ELR (cell line): ENCODE measurements at regions not wholly inside any gene's neighbourhood (a gene's known extent, or its start where the extent isn't known, plus 50 kb on each side); places are given as distances from the start of the nearest gene placed in this dataset.
A peak's percentile ranks its signal among the peaks of the same experiment; 100 is the strongest.

Experiments
- DNase-seq: peaks from one replicate; pipeline ENCODE4 v3.0.0-alpha.2; 2015; ENCODE audit warnings: low read depth

- no peak for DNase-seq
These were observed 134.5 kb downstream of the BAMBI start for GRCh38 chr10:28811639-28812349.

DNA sequence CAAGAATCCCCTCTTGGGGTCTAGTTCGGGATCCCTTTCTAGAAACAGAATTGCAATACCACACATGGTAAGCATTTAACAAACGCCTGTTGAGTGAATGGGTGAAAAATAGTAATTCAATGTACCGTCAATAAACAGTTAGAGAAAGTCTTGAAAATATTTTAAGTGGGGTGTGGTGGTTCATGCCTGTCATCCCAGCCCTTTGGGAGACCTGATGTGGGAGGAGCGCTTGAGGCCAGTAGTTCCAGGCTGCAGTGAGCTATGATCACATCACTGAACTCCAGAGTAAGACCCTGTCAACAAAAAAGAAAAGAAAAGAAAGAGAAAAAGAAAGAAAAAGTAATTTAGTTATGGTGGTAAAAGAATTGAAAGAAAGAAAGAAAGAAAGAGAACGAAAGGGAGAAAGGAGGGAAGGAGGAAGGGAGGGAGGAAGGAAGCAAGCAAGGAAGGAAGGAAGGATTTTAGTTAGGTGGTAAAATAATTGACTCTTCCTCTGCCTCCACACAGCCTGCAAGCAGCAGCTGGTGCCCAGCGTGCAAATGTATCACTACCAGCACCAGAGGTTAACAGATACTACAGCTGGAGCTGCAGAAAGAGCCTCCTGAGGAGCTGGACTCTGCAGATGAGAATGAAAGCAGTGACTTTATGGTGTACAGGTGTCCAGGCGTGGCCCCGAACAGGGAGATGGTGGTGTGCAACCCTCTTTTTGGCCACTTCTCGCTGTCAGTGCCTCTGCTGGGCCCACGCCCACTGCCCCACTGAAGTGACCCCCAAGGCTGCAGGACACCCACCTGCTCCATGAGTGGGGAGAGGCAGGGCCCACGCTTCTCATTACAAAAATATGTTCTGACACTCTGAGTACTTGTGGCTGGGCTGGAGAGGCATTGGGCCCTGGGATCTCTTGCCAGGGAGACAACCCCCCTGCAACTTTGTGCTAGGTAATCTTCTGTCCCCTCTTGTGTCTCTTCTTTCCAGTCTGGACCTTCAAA lies 135.4 kb downstream of the BAMBI start:
- DNase-seq = no peak

DNA sequence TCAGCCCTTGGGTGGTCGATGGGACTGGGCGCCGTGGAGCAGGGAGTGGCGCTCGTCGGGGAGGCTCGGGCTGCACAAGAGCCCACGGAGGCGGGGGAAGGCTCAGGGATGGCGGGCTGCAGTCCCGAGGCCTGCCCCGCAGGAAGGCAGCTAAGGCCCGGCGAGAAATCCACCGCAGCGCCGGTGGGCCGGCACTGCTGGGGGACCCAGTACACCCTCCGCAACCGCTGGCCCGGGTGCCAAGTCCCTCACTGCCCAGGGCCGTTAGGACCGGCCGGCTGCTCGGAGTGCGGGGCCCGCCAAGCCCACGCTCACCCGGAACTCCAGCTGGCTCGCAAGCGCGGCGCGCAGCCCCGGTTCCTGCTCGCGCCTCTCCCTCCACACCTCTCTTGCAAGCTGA lies 138.4 kb downstream of the BAMBI start:
- no peak for DNase-seq

GRCh38 chr10:28822719-28823464 lies 145.6 kb downstream of the BAMBI start:
- DNase-seq = no peak

GRCh38 chr10:28823501-28824075 lies 146.3 kb downstream of the BAMBI start:
- no peak for DNase-seq

- no peak for DNase-seq
These were observed 156.0 kb downstream of the BAMBI start for GRCh38 chr10:28833313-28833712.

DNA sequence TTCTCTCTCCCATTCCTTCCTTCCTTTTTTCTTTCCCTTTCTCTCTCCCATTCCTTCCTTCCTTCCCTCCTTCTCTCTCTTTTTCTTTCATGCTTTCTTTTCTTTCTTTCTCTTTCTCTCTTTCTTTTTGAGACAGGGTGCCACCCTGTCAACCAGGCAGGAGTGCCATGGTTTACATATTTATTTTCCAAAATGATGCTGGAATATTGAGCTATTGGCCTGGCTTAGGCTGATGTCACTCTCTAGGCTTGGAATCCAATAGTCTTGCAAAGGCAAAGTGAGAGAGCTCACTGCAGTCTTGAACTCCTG lies 159.1 kb downstream of the BAMBI start:
- no peak for DNase-seq

GRCh38 chr10:28837613-28838390 lies 160.5 kb downstream of the BAMBI start:
- peak; percentile 10 for DNase-seq

DNA sequence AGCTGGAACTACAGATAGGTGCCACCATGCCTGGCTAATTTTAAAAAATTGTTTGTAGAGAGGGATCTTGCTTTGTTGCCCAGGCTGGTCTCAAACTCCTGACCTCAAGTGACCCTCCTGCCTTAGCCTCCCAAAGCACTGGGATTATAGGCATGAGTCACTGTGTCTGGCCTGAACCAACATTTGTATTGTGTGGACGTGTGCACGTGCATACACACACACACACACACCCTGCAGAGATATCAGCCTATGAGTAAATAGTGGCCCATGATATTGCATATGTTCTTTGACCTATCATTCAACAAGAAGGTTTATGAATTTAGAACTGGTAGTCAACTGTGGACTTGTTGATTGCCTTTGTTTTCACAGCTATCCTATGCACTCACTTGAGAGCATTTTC lies 161.6 kb downstream of the BAMBI start:
- DNase-seq = no peak

- no peak for DNase-seq
These were observed 162.3 kb downstream of the BAMBI start for GRCh38 chr10:28839600-28840007.

DNA sequence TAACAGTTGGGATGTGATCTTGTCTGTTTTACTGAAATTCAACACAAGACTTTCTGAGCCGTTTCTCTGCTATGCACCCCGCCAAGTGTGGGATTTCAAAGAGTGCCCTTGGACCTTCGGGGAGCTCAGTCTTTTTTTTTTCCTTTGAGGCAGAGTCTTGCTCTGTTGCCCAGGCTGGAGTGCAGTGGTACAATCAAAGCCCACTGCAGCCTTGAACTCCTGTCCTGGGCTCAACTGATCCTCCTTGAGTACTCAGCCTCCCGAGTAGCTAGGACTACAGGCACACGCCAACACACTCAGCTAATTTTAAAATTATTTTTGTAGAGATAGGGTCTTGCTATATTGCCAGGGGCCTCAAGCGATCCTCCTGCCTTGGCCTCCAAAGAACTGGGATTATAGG lies 162.9 kb downstream of the BAMBI start:
- DNase-seq = no peak

GRCh38 chr10:28840971-28841370 lies 163.7 kb downstream of the BAMBI start:
- DNase-seq = no peak

GRCh38 chr10:28841625-28842024 lies 164.3 kb downstream of the BAMBI start:
- DNase-seq = peak; percentile 51

DNA sequence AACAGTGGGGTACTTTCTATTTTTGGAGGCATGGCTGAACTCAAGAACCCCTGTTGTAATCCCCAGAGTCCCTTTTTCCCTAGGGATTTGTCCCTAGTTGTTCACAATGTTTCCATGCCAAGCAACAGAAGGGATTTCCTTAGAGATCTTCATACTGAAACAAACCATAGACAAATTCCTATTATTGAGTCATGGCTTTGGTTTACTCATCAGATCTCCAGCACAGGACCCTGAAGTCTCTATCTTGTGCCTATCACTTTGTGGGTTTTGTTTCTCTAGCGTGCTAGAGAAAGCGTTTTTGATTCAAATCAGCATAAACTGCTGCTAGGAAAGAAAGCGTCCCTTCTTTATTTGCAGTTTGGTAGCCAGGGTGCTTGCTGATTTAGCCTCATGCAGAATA lies 165.0 kb downstream of the BAMBI start:
- peak; percentile 71 for DNase-seq

DNA sequence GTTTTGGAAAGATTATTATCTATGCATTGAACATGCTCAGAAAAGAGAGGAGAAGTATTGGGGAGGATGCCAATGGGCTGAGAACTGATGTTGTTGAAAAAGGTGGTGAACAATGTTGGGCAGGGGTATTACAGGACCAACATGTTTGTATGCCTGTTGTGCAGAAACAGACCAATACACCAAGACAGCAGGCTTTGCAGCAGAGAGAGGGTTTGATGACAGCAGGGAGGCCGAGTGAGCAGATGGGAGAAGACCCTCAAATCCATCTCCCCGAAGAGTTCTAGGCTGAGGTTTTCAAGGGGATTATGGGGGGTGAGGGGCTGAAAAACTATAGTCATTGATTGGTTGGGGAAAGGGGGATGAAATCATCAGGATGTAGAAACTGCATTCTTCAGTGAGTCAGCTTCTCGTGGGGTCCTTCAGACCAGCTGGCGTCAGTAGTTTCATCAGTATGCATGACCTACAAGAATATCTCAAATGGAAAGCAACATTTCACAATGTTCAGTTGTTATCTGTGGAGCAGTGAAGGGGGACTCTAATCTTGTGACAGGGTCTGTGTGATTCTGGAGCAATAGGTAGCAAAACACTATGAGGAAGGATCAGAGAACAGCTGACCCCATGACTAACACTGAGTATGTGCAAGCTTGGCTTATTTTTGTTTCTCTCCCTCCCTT lies 167.8 kb downstream of the BAMBI start:
- peak; percentile 50 for DNase-seq

DNA sequence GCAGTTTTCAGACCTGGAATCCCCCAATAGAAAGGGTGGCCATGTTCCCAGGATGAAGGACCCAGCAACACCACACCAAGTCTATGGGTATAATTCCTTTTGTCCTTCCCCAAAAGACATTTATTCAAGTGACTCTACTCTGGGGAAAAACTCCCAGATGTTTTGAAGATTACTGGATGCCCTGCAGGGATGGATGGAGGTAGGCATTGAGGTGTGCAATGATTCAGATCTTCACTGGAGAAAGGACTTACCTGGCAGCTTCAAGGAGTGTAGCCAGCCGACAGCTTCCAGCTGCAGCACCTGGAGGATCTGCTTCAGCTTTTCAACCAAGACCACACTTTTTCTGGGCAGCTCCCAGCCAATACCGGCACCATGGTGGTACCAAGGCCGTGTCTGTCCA lies 172.0 kb downstream of the BAMBI start:
- no peak for DNase-seq

DNA sequence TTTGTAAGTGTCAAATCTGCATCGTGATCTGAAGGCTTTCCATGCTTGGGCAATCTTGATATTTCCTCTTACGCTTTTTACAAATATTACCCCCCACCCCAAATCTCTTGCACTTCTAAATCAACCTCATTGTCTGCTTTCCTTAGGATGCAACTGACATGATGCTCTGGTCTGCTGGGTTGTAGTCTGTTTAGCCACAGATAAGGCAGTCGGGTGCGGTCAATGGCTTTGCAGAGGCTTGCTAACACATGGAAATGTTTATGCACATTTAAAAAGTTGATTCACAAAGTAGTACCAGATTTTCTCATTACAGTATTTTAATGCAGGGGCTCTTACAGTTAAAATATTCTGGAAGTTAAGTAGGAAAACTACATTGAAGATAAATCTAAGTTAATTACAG lies 172.5 kb downstream of the BAMBI start:
- no peak for DNase-seq

DNA sequence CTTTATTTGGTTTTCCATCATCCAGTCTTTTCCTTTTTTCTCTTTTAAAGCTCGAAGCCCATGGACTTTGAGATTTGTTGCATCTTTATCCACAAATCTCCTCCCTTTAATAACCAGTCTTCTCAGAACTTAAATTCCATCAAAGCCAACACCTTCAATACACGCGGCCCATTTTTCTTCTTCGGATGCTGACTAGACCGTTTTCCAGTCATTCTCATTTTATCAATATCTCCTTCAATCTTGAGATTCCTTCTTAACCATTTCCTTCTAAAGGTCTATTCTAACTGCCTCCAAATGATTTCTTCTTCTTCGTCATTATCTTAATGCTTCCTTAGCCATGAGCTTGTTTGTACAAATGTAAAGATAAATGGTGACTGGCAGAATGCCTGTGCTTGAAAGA lies 173.5 kb downstream of the BAMBI start:
- no peak for DNase-seq

DNA sequence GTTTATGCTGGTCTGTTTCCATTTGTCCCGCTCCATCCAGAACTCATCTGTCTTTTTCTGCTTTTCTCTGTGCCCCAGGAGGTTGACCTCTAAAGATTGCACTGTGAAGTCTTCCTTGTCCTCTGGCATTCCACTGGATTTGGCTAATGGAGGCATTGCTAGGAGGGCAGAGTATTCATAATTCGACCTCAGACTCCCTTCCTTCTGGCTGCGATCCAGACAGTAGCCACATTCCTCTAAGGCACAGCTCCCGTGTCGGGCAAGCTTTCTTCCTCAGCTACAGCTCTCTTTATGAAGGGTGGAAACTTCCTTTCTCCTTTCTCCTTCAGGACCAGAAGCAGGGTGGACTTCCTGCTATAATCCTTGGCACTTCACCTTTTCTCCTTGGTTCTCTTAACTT lies 175.9 kb downstream of the BAMBI start:
- no peak for DNase-seq

GRCh38 chr10:28857164-28857563 lies 179.8 kb downstream of the BAMBI start:
- no peak for DNase-seq

GRCh38 chr10:28858646-28859045 lies 181.3 kb downstream of the BAMBI start:
- no peak for DNase-seq
